NCI-H146 treated with DMSO at 0.1 percent for 48 hours (cell line): ENCODE measurements at regions not wholly inside any gene's neighbourhood (a gene's known extent, or its start where the extent isn't known, plus 50 kb on each side); places are given as distances from the start of the nearest gene placed in this dataset.
A peak's percentile ranks its signal among the peaks of the same experiment; 100 is the strongest.

ENCODE experiments used
- DNase-seq: peaks from one replicate; lab custom pipeline; 2025; ENCODE audit not compliant: unreplicated experiment; lab: John Stamatoyannopoulos, UW

DNA sequence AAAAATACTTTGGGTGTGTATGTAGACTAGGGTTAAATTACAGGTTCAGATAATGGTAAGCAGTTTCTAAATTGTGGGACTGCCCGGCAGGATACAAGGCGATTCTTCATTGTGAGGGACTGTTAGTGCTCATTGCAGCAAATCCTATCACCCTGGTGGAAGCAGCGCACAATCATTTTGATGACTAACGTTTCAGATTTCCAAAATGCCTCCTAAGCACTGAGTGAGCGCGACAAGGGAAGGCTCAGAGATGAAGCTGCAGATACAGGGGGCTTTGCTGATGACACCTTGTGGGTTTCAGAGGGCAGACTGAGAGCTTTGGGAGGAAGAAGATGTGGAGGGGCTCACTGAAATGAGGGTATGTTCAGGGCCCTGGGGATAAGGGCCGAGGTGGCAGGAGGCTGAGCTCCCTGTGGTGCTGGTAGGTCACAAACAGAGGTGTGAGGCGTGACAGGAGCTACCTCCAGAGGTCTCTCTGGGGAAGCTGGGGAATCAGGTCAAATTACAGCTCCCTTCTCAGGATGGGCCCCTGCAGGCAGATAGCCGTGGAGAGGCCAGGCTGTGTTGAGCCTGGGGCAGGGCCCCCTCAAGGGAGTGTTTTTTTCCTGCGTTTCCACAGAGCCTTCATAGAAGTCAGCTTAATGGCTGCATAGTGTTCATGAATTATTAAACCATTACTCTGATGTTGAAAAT lies 84.5 kb upstream of the FYN start:
- DNase-seq: peak; percentile 27

DNA sequence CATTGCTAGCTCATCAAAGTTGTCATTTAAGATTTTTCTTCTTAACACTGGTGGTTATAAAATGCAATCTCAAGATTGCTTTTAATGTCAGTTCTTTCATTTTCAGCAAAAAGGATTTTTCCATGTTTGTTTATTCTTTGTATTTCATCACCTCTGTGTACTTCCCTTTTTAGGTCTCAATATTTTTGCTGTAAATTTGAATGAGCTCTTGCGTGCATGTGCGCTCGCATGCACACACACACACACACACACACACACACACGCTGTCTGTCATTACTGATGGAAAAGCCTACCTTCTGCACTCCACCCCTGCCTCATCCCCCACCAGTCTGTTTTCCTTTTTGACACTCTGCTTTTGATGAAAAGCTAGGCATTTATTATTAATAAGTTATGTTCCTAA lies 85.3 kb upstream of the FYN start:
- DNase-seq: no peak

DNA sequence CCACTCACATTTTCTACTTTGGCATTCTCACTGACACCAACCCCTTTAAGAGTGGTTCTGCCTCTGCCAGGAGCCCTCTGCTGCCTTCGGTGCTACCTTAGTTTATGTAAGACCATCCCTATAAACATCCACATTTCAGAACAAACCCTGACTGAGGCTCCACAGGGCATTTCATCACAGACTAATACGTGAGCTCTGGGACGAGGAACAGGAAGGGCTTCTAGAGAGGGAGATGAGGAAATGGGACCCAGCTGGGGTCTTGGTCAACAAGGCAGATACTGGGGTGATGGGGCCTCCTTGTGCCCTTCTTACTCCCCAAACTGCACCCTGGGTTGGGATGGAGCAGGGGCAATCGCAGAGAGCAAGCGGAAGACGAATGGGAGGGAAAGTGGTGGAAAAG lies 86.5 kb upstream of the FYN start:
- no peak for DNase-seq

DNA sequence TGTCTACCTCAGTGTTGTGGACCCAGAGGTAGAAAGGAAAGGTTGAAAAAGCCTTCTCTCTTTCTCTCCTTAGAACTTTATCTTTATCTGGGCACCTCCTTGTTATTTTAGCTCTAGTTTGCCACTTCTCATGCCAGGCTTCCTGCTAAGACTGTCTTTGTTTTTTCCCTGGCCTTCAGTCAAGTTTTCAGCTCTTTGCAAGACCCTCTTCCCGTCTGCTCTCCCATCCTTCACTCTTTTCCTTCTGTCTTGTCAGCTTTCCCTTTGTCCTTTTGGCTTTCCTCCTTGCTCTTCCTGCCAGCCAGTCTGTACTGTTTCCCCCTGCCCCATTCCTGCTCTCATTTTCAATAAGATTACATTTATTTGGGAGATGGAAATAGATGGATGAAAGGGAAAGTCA lies 86.8 kb upstream of the CCN6 start:
- DNase-seq: no peak

DNA sequence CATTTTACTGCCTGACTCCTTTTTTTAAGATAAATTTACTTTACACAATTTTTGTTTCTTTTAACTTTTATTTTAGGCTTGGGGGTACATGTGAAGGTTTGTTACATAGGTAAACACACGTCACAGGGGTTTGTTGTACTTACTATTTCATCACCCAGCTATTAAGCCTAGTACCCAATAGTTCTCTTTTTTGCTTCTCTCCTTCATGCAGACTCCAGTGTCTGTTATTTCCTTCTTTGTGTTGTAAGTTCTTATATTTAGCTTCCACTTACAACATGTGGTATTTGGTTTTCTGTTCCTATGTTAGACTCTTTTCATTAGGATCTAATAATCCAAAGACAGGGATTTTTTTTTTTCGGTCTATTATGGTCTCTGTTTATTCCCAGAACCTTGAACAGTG lies 83.5 kb upstream of the CCN6 start:
- DNase-seq: no peak

DNA sequence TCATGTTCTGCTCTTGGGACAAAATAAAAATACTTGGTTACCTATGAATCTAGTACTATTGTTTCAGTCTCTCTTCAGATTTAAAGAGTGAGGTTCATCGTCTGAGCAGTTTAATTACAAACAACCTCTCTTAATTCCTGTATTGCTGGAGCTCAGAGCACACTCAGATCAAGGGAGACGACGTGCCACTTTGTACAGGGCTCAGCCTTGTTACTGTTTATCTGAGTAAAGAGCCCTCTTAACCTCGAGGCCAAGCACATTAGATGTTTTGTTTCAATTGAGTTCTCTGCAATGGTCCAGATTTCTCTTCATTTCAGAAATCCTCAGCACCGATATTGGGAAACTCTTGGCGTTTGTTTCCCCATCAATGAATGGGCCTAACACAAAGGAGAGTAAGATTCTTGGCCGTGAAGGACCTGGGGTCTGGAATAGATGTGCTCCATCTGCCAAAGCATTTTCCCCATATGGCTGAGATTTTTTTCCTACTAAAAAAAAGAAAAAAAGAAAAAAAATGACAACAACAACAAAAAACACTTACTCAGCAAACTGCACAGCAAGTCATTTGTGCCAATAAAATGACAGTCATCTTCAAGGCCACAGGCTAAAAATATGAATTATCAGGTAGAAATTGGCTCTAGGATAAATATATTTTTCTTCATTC lies 82.6 kb upstream of the CCN6 start:
- no peak for DNase-seq

DNA sequence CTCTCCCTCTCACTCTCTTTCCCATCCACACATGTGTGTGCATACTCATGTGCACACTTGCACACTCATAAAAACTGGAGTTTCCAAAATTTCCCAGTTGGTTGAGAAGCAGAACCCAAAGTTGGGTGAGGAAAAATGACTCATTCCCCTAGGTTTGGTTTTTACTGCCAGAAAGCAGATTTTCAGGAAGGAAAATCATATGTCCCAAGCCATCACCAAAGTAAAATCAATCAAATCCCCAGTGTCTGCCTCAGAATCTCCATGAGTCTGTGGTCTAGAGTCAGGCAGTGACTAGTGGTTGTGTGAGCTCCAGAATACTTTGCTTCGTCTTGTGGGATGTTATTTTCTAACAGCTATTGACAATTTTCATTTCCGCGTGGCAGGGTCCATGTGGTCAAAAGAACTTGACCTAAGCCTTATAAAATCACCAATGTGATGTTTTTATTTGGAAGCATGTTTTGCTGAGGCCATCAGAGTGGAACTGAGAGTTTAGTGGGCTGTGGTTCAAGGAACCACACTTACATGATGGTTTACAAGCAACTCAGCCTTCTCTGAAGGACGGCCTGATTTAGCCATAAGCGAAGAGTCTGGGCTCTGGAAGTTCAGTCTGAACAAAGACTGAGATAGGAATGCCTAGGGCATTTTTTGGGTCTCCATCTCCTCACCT lies 81.9 kb upstream of the CCN6 start:
- no peak for DNase-seq

DNA sequence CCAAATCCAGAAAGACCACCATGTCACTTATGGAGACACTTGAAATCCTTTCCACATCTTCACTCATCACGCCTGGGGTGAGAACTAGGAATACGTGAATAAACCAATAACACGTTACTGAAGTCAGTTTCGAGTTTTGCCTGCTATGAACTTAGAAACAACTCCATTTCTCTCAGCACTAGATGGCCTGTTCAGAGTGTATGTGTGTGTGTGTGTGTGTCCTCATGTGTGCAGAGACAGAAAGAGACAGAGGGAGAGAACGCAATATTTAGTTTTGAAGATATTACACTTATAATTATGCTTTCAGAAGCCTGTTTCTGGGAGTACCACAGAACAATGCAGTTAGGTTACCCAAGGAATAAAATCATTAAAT lies 81.2 kb upstream of the CCN6 start:
- DNase-seq: no peak

DNA sequence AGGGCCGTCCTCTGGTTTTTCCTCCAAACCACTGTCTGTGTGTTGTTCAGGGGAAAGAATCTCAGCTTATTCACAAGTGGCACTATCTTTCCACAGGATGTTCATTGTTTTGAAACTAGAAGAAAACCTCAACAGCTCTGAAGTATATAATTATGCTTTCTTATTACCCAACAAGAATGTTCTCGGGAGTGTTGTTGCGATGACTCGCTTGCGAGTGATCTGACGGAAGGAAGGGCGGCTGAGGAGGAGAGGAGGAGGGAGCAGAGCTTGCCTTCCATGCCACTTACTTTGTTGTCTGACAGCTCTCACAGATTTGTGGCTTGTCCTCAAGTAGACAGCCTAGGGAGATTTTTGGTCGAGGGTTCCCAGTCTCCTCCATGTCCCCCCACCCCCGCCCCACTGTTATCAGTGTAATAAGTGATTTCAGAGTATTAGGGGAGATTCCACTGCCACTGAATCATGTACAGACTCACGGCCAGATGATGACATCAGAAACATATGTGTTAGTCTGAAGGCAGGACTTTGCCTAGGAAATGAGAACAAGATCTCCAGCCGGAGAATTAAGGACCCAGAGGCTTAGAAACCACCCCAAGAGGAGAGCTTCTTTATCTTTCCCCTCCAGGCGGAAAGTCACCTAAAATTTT lies 80.7 kb upstream of the CCN6 start:
- DNase-seq: no peak

DNA sequence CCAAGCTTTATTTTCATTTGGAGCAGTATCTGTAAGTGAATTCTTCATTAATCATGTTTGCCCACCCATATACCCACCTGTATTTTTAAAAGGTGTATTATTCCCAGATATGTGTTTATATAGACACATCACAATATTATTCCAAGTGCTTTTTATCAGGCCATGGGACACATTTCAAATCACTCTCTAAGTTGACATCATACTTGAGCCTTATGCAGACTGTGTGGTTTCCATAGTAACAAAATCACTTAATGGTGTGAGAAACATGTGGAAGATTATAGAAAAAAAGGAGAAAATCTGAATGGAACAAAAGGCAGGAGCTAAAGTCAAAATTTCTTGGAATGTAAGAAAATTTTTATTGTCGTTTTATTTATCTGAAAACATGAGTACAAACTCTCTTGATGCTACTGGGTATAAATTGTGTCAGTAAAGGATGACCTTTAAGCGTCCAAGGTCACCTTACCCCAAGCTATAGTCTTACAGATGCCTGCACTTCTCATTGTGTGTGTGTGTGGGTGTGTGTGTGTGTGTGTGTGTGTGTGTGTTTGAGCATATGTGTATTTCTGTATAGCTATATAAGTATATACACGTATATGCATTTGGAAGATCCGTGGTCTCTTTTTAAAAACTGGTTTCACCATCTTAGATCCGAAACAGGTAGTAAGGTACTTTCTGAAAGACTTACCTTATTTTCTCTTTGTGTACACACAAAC lies 79.8 kb upstream of the CCN6 start:
- no peak for DNase-seq

DNA sequence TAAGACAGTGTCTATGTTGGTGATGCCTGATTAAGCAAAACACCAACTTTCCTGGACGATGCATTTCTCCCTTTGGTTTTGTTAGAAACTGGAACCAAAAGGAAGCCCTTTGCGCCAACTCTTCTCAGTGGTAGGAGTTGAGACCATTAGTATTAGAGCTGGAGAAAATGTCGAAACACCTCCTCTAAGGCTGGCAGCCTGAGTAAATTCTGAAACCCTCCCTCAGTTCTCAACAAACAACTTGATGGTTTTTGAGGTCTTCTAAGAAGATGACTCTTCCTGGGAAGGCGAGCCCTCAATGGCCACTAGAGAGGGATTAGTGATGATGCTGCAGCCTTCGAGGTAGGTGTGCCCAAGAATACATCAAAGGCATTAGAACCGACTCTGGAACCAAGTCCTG lies 78.4 kb upstream of the CCN6 start:
- DNase-seq: no peak

DNA sequence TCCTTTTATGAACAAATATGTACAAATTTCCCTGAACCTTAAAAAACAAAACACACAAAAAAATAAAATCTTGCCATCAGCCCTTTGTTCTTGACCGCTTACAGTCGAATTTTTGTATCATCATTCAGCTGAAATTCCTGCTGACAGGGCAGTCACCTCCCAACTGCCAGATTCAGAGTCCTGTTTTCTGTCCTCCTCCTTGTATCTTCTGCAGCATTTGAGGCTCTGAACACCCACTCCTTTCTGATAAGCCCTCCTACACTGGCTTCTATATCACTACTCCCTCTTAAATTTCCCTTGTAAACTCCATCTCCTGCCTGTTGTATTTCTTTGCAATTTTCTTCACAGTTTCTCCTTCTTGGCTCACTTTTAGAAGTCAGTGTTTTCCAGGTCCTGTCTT lies 77.8 kb upstream of the CCN6 start:
- DNase-seq: no peak

DNA sequence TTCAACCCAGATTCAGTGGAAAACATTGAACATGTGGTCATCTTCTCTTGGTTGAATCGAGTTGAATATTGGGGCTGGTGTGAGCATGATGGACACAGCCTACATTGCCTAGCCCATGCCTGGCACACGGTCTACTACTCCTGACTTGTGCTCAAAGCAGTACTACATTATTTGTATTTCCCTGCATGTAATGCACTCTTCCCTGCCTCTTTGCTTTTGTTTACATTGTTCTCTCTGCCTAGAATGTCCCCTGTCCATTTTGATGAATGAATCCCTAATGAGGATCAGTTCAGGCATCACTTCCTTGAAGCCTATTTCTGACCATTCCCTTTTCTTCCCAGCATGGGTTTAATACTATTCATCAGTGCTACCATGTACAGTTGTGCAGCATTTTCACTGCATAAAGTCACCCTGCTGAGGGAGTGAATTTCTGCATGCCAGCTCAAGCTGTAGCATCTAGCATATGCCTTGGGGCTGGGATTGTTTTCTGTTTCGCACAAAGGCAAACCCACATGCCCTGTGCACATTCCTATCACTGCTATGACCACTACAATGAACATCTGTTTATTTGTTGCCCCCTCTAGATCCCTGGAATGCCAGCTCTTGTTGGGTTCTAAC lies 75.3 kb upstream of the CCN6 start:
- no peak for DNase-seq

DNA sequence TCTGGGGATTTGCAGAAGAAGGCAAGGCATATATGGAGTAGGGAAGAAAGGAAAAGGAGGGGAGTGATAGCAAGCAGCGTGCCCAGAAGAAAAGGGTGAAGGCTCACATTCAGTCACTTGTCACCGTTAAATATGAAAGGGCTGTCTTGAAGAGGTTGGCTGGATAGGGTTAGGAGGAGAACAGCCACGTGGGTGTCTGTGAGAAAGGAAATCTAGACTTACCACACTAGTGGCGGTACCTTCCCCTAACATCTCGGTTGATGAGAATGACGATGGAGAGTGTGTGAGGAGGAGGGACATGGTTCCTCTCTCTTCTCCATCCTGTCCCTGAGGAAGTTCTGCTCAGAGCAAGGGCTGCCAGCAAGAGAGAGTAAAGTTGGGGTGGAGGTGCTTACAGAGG lies 74.3 kb upstream of the CCN6 start:
- no peak for DNase-seq

DNA sequence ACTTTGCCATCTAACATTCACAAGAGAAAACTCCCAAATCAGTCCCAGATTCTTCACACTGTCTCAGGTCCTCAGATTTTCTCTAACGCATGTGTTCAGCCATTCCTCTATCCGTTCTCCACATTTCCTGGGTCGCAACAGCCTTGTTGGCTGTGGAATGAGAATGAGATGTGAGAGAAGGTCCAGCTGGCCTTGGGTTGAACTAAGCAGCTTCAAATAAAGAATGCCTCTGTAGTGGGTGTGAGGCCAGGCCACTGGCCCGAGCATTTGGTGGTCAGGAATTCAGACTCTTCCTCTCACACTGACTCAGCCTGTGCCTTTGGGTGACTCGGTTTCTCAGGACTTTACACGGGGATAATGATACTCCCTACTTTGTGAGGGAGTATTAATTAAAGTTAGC lies 73.8 kb upstream of the CCN6 start:
- no peak for DNase-seq

DNA sequence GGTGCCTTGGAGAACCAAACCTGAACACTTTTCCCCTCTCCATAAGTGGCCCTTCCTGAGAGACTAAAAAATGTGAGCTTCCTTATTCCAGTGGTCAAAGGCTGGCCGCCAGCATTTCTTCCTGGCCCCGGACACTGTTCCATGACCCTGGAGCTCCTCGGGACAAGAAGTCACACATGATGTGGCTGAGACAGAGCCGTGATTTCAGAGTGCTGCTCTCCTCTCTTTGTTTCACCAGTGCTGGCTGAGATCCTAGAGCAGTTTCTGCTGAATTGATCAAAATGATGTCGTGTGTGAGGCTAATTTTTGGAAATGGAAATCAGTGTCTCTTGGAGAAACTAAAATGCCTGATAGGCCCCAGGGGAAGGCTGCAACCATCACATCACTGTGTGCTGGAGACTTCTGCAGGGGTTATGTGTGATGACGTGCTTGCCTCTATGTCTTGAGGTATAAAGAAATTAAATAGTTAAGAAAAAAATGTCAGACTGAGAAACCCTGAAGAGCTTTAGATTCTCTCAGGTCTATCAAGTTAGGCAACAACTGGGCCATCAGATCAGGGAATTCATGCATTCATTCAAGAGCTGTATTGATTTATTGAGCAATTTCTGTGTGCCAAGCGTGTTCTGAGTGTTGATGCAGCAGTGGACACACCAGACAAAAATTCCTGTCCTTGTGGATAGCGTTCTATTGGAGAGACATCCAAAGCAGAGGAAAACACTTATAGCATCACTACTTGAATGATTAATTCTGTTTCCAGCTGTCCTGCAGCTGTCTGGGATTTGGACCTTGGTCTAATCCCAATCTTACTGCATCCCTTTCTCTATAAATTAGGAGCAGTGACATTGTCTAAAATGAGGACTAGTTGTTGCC lies 72.7 kb upstream of the CCN6 start:
- no peak for DNase-seq

DNA sequence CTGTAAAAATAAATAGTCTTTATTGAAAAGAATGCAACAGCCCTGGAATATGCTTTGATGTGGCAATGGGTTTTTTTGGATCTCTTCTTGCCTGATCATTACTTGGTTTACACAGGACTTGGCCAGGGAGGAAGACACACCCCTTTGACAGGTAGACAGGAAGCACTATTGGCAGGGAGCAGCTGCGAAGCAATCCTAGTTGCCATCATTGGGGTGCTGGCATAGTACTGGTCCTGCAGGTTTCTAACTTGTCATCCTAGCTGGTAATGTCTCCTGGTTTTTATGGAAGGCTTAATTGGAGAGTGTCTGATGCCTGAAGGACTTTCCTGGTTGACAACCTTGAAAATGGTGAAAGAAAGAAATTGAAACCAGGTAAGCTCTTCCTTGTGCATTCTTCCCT lies 71.2 kb upstream of the CCN6 start:
- DNase-seq: no peak

DNA sequence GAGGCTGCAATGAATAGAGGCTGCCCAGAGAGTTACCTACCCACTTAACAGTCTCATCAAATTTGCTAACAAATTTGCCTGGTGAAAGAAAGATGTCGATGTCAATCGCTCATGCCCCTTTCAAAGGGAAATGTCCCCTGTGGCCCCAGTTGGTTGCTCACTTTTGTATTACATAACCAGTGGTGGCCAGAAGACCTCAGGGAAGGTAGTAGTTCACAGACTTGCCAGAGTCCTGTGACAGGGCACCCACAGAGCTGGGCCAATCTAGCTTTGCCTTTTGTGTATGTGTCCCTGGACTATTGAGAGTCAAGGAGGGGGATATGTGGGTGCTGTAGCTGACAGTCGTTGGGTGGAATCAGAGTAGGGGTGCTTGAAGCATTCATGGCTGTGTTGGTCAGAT lies 70.7 kb upstream of the CCN6 start:
- DNase-seq: no peak

DNA sequence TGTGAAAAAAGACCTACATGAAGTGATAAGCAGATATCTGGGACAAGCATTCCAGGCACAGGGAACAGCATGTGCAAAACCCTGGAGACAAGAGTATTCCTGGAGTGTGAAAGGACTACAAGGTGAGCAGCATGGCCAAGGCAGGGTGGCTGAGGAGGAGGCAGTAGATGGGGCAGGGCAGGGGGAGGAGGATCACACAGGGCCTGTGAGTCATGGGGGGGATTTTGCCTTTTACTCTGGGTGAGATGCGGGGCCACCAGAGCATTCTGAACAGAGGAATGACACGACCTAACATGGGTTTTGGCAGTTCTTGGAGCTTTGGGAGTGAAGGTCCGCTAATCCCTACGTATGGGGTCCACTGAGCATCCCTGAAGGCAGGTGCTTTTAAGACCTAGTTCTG lies 69.8 kb upstream of the CCN6 start:
- DNase-seq: no peak

DNA sequence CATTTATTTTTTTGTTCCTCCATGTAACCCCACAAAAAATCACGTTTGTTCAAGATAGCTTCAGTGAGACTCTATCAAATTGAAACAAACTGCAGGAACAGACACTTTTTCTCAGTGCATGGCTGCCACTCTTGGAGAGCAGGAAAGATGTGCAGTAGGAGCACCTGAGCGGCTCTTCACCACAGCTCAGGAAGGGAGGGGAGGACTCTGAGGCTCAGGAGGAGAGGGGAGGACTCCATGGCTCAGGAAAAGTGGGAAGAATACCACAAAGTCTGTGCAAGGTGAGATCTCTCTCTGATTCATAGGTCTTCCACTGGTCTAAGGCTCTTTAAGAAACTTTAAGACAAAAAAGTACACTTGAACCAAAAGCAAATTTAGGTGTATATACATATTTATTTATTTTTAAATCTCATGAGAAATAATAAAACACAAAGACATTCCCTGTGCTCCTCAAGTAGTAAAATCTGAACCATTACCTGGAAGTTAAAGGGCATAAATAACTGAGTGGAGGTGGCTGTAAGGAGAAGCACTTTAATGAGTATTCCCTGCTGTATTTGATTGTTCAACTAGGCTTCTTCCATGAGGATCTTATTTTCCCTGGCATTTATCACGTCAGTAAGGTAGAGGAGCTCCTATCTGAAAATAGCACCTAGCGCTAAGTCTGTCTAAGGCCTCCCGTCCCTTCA lies 69.2 kb upstream of the CCN6 start:
- no peak for DNase-seq
